ENCODE measurements at regions not wholly inside any gene's neighbourhood (a gene's known extent, or its start where the extent isn't known, plus 50 kb on each side); places are given as distances from the start of the nearest gene placed in this dataset.

DNA sequence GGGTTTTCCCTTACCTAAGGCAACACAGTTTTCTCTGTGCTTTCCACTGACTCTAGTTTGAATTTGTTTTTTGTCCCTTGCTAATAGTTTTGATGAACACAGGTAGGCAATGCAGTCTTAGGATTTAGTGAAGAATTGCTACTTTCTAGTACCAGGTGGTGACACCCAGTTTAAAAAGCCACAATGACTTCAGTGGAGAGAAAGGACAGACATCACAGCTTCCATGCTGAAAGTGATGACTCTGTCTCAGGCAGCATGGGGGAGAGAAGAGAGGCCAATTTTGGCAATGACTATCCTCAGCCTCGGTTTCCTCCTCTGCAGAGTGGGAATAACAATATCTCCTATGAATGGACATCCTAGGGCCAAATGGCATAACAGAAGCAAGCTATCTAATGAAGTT, 118.8 kb downstream of the AXIN2 start:
- TF ChIP-seq POLR2A (IDR thresholded peaks at IDR 0.05) (no peak), POLR2AphosphoS5 (IDR thresholded peaks at IDR 0.05; ENCODE audit: insufficient read depth in 1 of 2, low read depth in 1 of 2) (no peak)

Data from vagina (tissue), 2 donors.